ENCODE measurements at regions not wholly inside any gene's neighbourhood (a gene's known extent, or its start where the extent isn't known, plus 50 kb on each side); places are given as distances from the start of the nearest gene placed in this dataset.

GRCh38 chr2:65999796-66000195 lies 435.1 kb upstream of the MEIS1 start:
- H4K20me1 ChIP-seq (ENCODE audit: insufficient read depth, low read length): no peaks in the 10 kb centered on the region
- no peaks in the 10 kb centered on the region for H3K4me1 ChIP-seq (ENCODE audit: insufficient read depth, low read length)
- H3K9ac ChIP-seq (ENCODE audit: low read depth, low read length): no peak overlapping the region
- no peak overlapping the region for H2AFZ ChIP-seq (ENCODE audit: low read depth, low read length)
- H3K36me3 ChIP-seq (ENCODE audit: insufficient read depth, low read length): no peaks in the 10 kb centered on the region
- ATAC-seq (ENCODE audit: insufficient read depth, low read depth) (no peak), DNase-seq (no peak)
- TF ChIP-seq EZH2 (IDR thresholded peaks at IDR 0.05; ENCODE audit: borderline replicate concordance, low read depth, low read length, severe bottlenecking): no peak
- TF ChIP-seq, protein P1, sequence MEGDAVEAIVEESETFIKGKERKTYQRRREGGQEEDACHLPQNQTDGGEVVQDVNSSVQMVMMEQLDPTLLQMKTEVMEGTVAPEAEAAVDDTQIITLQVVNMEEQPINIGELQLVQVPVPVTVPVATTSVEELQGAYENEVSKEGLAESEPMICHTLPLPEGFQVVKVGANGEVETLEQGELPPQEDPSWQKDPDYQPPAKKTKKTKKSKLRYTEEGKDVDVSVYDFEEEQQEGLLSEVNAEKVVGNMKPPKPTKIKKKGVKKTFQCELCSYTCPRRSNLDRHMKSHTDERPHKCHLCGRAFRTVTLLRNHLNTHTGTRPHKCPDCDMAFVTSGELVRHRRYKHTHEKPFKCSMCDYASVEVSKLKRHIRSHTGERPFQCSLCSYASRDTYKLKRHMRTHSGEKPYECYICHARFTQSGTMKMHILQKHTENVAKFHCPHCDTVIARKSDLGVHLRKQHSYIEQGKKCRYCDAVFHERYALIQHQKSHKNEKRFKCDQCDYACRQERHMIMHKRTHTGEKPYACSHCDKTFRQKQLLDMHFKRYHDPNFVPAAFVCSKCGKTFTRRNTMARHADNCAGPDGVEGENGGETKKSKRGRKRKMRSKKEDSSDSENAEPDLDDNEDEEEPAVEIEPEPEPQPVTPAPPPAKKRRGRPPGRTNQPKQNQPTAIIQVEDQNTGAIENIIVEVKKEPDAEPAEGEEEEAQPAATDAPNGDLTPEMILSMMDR (IDR thresholded peaks at IDR 0.05; ENCODE audit: borderline replicate concordance, extremely low read depth, low read length, poor library complexity, severe bottlenecking): peak; percentile 16
- H3K9me3 ChIP-seq (ENCODE audit: insufficient read depth, low read length, severe bottlenecking): no peaks in the 10 kb centered on the region
- H3K27me3 ChIP-seq (ENCODE audit: insufficient read depth, low read length, poor library complexity): no peaks in the 10 kb centered on the region
- H3K27ac ChIP-seq (ENCODE audit: low read length): no peak overlapping the region
- H3K4me3 ChIP-seq (ENCODE audit: low read depth in 1 of 2, low read length in 2 of 2): no peak overlapping the region
- no peaks in the 10 kb centered on the region for H3K79me2 ChIP-seq (ENCODE audit: insufficient read depth, low read length)
- H3K4me2 ChIP-seq (ENCODE audit: insufficient read depth, low read length): no peak overlapping the region

DNA sequence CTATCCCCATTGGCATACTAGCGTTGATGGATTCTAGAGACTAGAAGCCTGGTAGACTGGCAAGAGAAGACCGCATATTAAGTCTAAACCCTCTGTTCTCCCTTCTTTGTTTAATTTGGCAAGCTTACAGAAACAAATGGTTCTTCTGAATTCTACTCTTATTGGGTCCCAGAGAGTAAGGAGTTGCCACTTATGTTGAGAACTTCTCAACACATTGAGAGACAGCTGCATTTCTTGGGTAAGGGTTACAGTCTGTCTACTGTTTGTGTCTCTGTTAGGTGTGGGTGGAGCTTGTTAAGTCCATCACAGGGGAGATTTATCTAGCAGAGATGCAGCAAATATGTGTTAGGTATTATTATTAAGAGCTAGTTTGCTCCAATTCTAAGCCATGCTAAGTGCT lies 435.8 kb upstream of the MEIS1 start:
- ATAC-seq (ENCODE audit: insufficient read depth, low read depth) (no peak), DNase-seq (no peak)
- no peak for TF ChIP-seq EZH2 (IDR thresholded peaks at IDR 0.05; ENCODE audit: borderline replicate concordance, low read depth, low read length, severe bottlenecking)
- TF ChIP-seq, protein P1 (IDR thresholded peaks at IDR 0.05; ENCODE audit: borderline replicate concordance, extremely low read depth, low read length, poor library complexity, severe bottlenecking): no peak
- H3K27me3 ChIP-seq (ENCODE audit: insufficient read depth, low read length, poor library complexity): no peaks in the 10 kb centered on the region
- H3K9me3 ChIP-seq (ENCODE audit: insufficient read depth, low read length, severe bottlenecking): no peaks in the 10 kb centered on the region
- no peaks in the 10 kb centered on the region for H3K4me1 ChIP-seq (ENCODE audit: insufficient read depth, low read length)
- H3K9ac ChIP-seq (ENCODE audit: low read depth, low read length): no peak overlapping the region
- no peak overlapping the region for H3K4me2 ChIP-seq (ENCODE audit: insufficient read depth, low read length)
- H4K20me1 ChIP-seq (ENCODE audit: insufficient read depth, low read length): no peaks in the 10 kb centered on the region
- H3K27ac ChIP-seq (ENCODE audit: low read length): no peak overlapping the region
- H3K36me3 ChIP-seq (ENCODE audit: insufficient read depth, low read length): no peaks in the 10 kb centered on the region
- H2AFZ ChIP-seq (ENCODE audit: low read depth, low read length): no peak overlapping the region
- no peaks in the 10 kb centered on the region for H3K79me2 ChIP-seq (ENCODE audit: insufficient read depth, low read length)
- H3K4me3 ChIP-seq (ENCODE audit: low read depth in 1 of 2, low read length in 2 of 2): no peak overlapping the region

DNA sequence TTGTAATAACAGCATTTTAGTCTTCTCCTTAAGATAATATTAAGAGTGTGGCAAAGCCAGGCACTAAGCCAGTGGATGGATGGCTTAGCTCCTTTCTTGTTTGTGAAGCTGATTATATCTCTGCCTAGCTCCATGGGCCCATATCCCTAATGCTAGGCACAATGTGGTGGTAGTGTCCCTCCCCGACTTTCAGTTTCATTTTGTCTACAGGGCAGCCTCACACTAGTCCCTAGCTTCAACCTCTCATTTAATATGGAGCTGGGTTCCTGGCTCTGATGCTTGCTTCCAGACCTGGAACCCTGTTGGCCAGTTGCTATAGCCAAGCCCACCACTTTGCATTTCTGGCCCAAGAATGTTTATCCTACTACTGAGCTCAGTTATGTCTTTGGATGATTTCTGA lies 437.0 kb upstream of the MEIS1 start:
- Histone ChIP-seq H3K4me3 (ENCODE audit: low read depth in 1 of 2, low read length in 2 of 2) (no peak overlapping the region), H3K4me2 (ENCODE audit: insufficient read depth, low read length) (0 out of 2 replicates have a peak overlapping the region, but pooled peaks have one; percentile 1), H3K36me3 (ENCODE audit: insufficient read depth, low read length) (no peaks in the 10 kb centered on the region), H2AFZ (ENCODE audit: low read depth, low read length) (no peak overlapping the region), H3K27me3 (ENCODE audit: insufficient read depth, low read length, poor library complexity) (no peaks in the 10 kb centered on the region), H3K9me3 (ENCODE audit: insufficient read depth, low read length, severe bottlenecking) (no peaks in the 10 kb centered on the region), H4K20me1 (ENCODE audit: insufficient read depth, low read length) (no peaks in the 10 kb centered on the region), H3K9ac (ENCODE audit: low read depth, low read length) (no peak overlapping the region), H3K79me2 (ENCODE audit: insufficient read depth, low read length) (no peaks in the 10 kb centered on the region), H3K4me1 (ENCODE audit: insufficient read depth, low read length) (no peaks in the 10 kb centered on the region), H3K27ac (ENCODE audit: low read length) (no peak overlapping the region)
- DNase-seq (peak; percentile 8), ATAC-seq (ENCODE audit: insufficient read depth, low read depth) (peak; percentile 76)
- no peak for TF ChIP-seq EZH2 (IDR thresholded peaks at IDR 0.05; ENCODE audit: borderline replicate concordance, low read depth, low read length, severe bottlenecking)
- TF ChIP-seq, protein P1 (IDR thresholded peaks at IDR 0.05; ENCODE audit: borderline replicate concordance, extremely low read depth, low read length, poor library complexity, severe bottlenecking): no peak

DNA sequence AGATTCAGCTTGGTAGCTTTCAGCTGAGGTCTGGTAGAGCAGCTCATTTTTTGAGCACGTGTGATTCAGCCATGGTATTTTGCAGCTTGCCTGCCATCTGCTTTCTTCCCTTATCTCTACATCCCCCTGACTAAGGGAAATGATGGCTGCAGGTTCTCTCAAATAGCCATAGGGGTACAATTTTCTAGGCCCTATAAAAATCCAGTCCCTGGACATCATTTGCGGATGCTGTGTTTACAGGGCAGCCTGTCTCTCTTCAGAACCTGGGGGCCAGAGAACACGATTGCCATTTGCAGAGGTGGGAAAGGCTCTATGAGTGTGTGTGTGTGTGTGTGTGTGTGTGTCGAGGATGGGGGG lies 442.7 kb upstream of the MEIS1 start:
- Histone ChIP-seq H3K79me2 (ENCODE audit: insufficient read depth, low read length) (no peaks in the 10 kb centered on the region), H3K4me1 (ENCODE audit: insufficient read depth, low read length) (no peaks in the 10 kb centered on the region), H3K36me3 (ENCODE audit: insufficient read depth, low read length) (no peaks in the 10 kb centered on the region), H2AFZ (ENCODE audit: low read depth, low read length) (no peak overlapping the region), H3K27ac (ENCODE audit: low read length) (no peak overlapping the region), H3K4me3 (ENCODE audit: low read depth in 1 of 2, low read length in 2 of 2) (no peak overlapping the region), H3K4me2 (ENCODE audit: insufficient read depth, low read length) (no peak overlapping the region), H3K9ac (ENCODE audit: low read depth, low read length) (no peak overlapping the region), H3K27me3 (ENCODE audit: insufficient read depth, low read length, poor library complexity) (no peaks in the 10 kb centered on the region), H4K20me1 (ENCODE audit: insufficient read depth, low read length) (no peaks in the 10 kb centered on the region), H3K9me3 (ENCODE audit: insufficient read depth, low read length, severe bottlenecking) (no peaks in the 10 kb centered on the region)
- TF ChIP-seq, protein P1 (IDR thresholded peaks at IDR 0.05; ENCODE audit: borderline replicate concordance, extremely low read depth, low read length, poor library complexity, severe bottlenecking): no peak
- TF ChIP-seq EZH2 (IDR thresholded peaks at IDR 0.05; ENCODE audit: borderline replicate concordance, low read depth, low read length, severe bottlenecking): no peak
- no peak for DNase-seq
- no peak for ATAC-seq (ENCODE audit: insufficient read depth, low read depth)
